ENCODE measurements at regions not wholly inside any gene's neighbourhood (a gene's known extent, or its start where the extent isn't known, plus 50 kb on each side); places are given as distances from the start of the nearest gene placed in this dataset.
"Not testable (repeated sequence)": the region's sequence is repeated elsewhere in the genome, so short reads cannot be mapped to it uniquely, and the experiment has no call there.

- no peak for ATAC-seq
- Histone ChIP-seq H3K9me3 (ENCODE audit: control insufficient read depth, insufficient read depth, low read depth, low read length) (no peaks in the 10 kb centered on the region), H3K27me3 (ENCODE audit: control insufficient read depth, insufficient read depth, low read length) (no peaks in the 10 kb centered on the region), H3K4me1 (ENCODE audit: control insufficient read depth, insufficient read depth, low read length) (no peaks in the 10 kb centered on the region), H3K27ac (ENCODE audit: low read length) (no peak overlapping the region), H3K36me3 (ENCODE audit: control insufficient read depth, insufficient read depth, low read length) (no peaks in the 10 kb centered on the region), H3K4me3 (ENCODE audit: low read depth in 2 of 2, low read length in 2 of 2) (no peak overlapping the region)
- intact Hi-C loops (cut with micrococcal nuclease; ENCODE audit: unreplicated experiment) = no loop called here
- TF ChIP-seq, protein P1, sequence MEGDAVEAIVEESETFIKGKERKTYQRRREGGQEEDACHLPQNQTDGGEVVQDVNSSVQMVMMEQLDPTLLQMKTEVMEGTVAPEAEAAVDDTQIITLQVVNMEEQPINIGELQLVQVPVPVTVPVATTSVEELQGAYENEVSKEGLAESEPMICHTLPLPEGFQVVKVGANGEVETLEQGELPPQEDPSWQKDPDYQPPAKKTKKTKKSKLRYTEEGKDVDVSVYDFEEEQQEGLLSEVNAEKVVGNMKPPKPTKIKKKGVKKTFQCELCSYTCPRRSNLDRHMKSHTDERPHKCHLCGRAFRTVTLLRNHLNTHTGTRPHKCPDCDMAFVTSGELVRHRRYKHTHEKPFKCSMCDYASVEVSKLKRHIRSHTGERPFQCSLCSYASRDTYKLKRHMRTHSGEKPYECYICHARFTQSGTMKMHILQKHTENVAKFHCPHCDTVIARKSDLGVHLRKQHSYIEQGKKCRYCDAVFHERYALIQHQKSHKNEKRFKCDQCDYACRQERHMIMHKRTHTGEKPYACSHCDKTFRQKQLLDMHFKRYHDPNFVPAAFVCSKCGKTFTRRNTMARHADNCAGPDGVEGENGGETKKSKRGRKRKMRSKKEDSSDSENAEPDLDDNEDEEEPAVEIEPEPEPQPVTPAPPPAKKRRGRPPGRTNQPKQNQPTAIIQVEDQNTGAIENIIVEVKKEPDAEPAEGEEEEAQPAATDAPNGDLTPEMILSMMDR (IDR thresholded peaks at IDR 0.05) = no peak
- TF ChIP-seq SIN3A (IDR thresholded peaks at IDR 0.05; ENCODE audit: borderline replicate concordance, insufficient read depth, low read depth, low read length) (no peak), POLR2AphosphoS5 (IDR thresholded peaks at IDR 0.05; ENCODE audit: low read depth, low read length) (no peak), REST (IDR thresholded peaks at IDR 0.05; ENCODE audit: insufficient read depth in 1 of 2, low read depth in 2 of 2, low read length in 1 of 2) (no peak), TCF7L2 (IDR thresholded peaks at IDR 0.05; ENCODE audit: low read depth, low read length) (no peak)
- ChIA-PET POLR2A (no interaction called here), CTCF (no interaction called here)
- in situ Hi-C loops (cut with HindIII; ENCODE audit: low pct_unique_long_range_greater_than_20kb, low sequenced_read_pairs) = no loop called here
- BruUV-seq (replicated peaks) = no TSS peak
- DNase-seq (ENCODE audit: low read depth, low spot score) = no peak
These were observed 401.2 kb downstream of the PTH2R start for GRCh38 chr2:208807756-208808155.

DNA sequence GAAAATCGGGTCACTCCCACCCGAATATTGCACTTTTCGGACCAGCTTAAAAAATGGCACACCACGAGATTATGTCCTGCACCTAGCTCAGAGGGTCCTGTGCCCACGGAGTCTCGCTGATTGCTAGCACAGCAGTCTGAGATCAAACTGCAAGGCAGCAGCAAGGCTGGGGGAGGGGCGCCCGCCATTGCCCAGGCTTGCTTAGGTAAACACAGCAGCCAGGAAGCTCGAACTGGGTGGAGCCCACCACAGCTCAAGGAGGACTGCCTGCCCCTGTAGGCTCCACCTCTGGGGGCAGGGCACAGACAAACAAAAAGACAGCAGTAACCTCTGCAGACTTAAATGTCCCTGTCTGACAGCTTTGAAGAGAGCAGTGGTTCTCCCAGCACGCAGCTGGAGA lies 405.3 kb downstream of the PTH2R start:
- DNase-seq (ENCODE audit: low read depth, low spot score); H3K4me3 ChIP-seq (ENCODE audit: low read depth in 2 of 2, low read length in 2 of 2); H3K36me3 ChIP-seq (ENCODE audit: control insufficient read depth, insufficient read depth, low read length); POLR2A ChIA-PET; intact Hi-C loops (cut with micrococcal nuclease; ENCODE audit: unreplicated experiment); ATAC-seq; H3K4me1 ChIP-seq (ENCODE audit: control insufficient read depth, insufficient read depth, low read length); CTCF ChIA-PET; BruUV-seq (replicated peaks); H3K27ac ChIP-seq (ENCODE audit: low read length); H3K27me3 ChIP-seq (ENCODE audit: control insufficient read depth, insufficient read depth, low read length); in situ Hi-C loops (cut with HindIII; ENCODE audit: low pct_unique_long_range_greater_than_20kb, low sequenced_read_pairs); H3K9me3 ChIP-seq (ENCODE audit: control insufficient read depth, insufficient read depth, low read depth, low read length): not testable (repeated sequence)

DNA sequence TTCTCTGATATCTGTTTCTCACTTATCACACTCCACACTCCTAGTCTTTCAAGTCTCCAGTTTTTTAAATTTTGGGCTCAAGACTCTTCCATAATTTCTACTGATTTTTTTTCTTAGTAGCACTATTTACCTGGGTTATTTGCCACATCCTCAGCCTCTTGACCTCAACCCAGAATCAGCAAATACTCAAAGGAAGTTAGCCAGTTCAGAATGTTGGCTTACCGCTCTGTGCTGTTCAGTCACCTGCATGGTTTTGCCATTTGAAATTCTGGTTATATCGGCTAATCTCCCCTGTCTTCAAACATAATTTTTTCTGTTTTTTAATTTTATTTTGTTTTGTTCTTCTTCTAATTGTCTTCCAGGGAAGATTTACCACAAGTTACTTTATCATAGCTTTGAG lies 412.6 kb downstream of the PTH2R start:
- Histone ChIP-seq H3K9me3 (ENCODE audit: control insufficient read depth, insufficient read depth, low read depth, low read length) (no peaks in the 10 kb centered on the region), H3K4me1 (ENCODE audit: control insufficient read depth, insufficient read depth, low read length) (no peaks in the 10 kb centered on the region), H3K27me3 (ENCODE audit: control insufficient read depth, insufficient read depth, low read length) (no peaks in the 10 kb centered on the region), H3K4me3 (ENCODE audit: low read depth in 2 of 2, low read length in 2 of 2) (no peak overlapping the region), H3K36me3 (ENCODE audit: control insufficient read depth, insufficient read depth, low read length) (no peaks in the 10 kb centered on the region), H3K27ac (ENCODE audit: low read length) (no peak overlapping the region)
- ATAC-seq = no peak
- in situ Hi-C loops (cut with HindIII; ENCODE audit: low pct_unique_long_range_greater_than_20kb, low sequenced_read_pairs) = no loop called here
- no peak for DNase-seq (ENCODE audit: low read depth, low spot score)
- TF ChIP-seq, protein P1 (IDR thresholded peaks at IDR 0.05) = no peak
- TF ChIP-seq SIN3A (IDR thresholded peaks at IDR 0.05; ENCODE audit: borderline replicate concordance, insufficient read depth, low read depth, low read length) (no peak), REST (IDR thresholded peaks at IDR 0.05; ENCODE audit: insufficient read depth in 1 of 2, low read depth in 2 of 2, low read length in 1 of 2) (no peak), POLR2AphosphoS5 (IDR thresholded peaks at IDR 0.05; ENCODE audit: low read depth, low read length) (no peak), TCF7L2 (IDR thresholded peaks at IDR 0.05; ENCODE audit: low read depth, low read length) (no peak)
- no TSS peak for BruUV-seq (replicated peaks)
- CTCF ChIA-PET = no interaction called here
- intact Hi-C loops (cut with micrococcal nuclease; ENCODE audit: unreplicated experiment) = no loop called here
- POLR2A ChIA-PET = no interaction called here
